Endothelial cell (in vitro differentiated cells): ENCODE measurements at regions not wholly inside any gene's neighbourhood (a gene's known extent, or its start where the extent isn't known, plus 50 kb on each side); places are given as distances from the start of the nearest gene placed in this dataset.

ENCODE experiments used
- DNase-seq: peaks from one replicate; pipeline ENCODE4 v3.0.0; 2021; ENCODE audit warnings: low spot score
- H3K27ac Mint-ChIP-seq: one replicate; pipeline ENCODE4 v1.8.0; 2021; ENCODE audit warnings: mixed read lengths, inconsistent platforms; ENCODE audit not compliant: unreplicated experiment
- H3K27me3 Mint-ChIP-seq: one replicate; pipeline ENCODE4 v1.8.0; 2021; ENCODE audit warnings: mild to moderate bottlenecking, moderate library complexity, mixed read lengths, inconsistent platforms; ENCODE audit not compliant: unreplicated experiment
- H3K36me3 Mint-ChIP-seq: one replicate; pipeline ENCODE4 v1.8.0; 2021; ENCODE audit warnings: mild to moderate bottlenecking, low read depth, mixed read lengths, inconsistent platforms; ENCODE audit not compliant: unreplicated experiment
- H3K4me1 Mint-ChIP-seq: one replicate; pipeline ENCODE4 v1.8.0; 2021; ENCODE audit warnings: mild to moderate bottlenecking, mixed read lengths, inconsistent platforms; ENCODE audit not compliant: unreplicated experiment
- H3K4me3 Mint-ChIP-seq: one replicate; pipeline ENCODE4 v1.8.0; 2021; ENCODE audit warnings: mild to moderate bottlenecking, mixed read lengths, inconsistent platforms; ENCODE audit not compliant: unreplicated experiment
- H3K9me3 Mint-ChIP-seq: one replicate; pipeline ENCODE4 v1.8.0; 2021; ENCODE audit warnings: mixed read lengths, inconsistent platforms; ENCODE audit not compliant: unreplicated experiment
- CTCF ChIP-seq: fragments of 200-600 bp; sonication (generic); IDR thresholded peaks from one replicate; pipeline ENCODE4 v1.5.0; 2021; ENCODE audit warnings: antibody characterized with exemption; ENCODE audit not compliant: unreplicated experiment

- Mint-ChIP-seq H3K27me3 (no peaks in the 10 kb centered on the region), H3K4me1 (no peaks in the 10 kb centered on the region), H3K27ac (no peak overlapping the region), H3K36me3 (no peaks in the 10 kb centered on the region), H3K9me3 (no peaks in the 10 kb centered on the region), H3K4me3 (no peak overlapping the region)
- DNase-seq: no peak
- TF ChIP-seq CTCF: no peak
Measured at GRCh38 chr2:199092419-199092818, 365.3 kb downstream of the SATB2 start.

GRCh38 chr2:199085261-199085660 is 372.5 kb downstream of the SATB2 start:
- Mint-ChIP-seq H3K9me3 (no peaks in the 10 kb centered on the region), H3K4me3 (no peak overlapping the region), H3K27ac (no peak overlapping the region), H3K27me3 (no peaks in the 10 kb centered on the region), H3K36me3 (no peaks in the 10 kb centered on the region), H3K4me1 (no peaks in the 10 kb centered on the region)
- no peak for TF ChIP-seq CTCF
- DNase-seq: no peak

- no peak for DNase-seq
- TF ChIP-seq CTCF: no peak
- no peaks in the 10 kb centered on the region for H3K9me3 Mint-ChIP-seq
- H3K36me3 Mint-ChIP-seq: no peaks in the 10 kb centered on the region
- H3K27me3 Mint-ChIP-seq: peaks cover 2% of the 10 kb centered on the region
- no peaks in the 10 kb centered on the region for H3K4me1 Mint-ChIP-seq
- no peak overlapping the region for H3K27ac Mint-ChIP-seq
- no peak overlapping the region for H3K4me3 Mint-ChIP-seq
Measured at GRCh38 chr2:199070322-199070949, 387.3 kb downstream of the SATB2 start.

GRCh38 chr2:199064201-199064600 is 393.5 kb downstream of the SATB2 start:
- no peaks in the 10 kb centered on the region for H3K4me1 Mint-ChIP-seq
- peaks cover 1% of the 10 kb centered on the region for H3K27me3 Mint-ChIP-seq
- H3K9me3 Mint-ChIP-seq: no peaks in the 10 kb centered on the region
- no peak for TF ChIP-seq CTCF
- no peak overlapping the region for H3K27ac Mint-ChIP-seq
- DNase-seq: no peak
- H3K36me3 Mint-ChIP-seq: no peaks in the 10 kb centered on the region
- H3K4me3 Mint-ChIP-seq: no peak overlapping the region

- DNase-seq: no peak
- Mint-ChIP-seq H3K27me3 (peaks cover 1% of the 10 kb centered on the region), H3K36me3 (no peaks in the 10 kb centered on the region), H3K4me1 (no peaks in the 10 kb centered on the region), H3K4me3 (no peak overlapping the region), H3K27ac (no peak overlapping the region), H3K9me3 (no peaks in the 10 kb centered on the region)
- no peak for TF ChIP-seq CTCF
Measured at GRCh38 chr2:199057936-199058335, 399.8 kb downstream of the SATB2 start.
